A549 (cell line): ENCODE measurements at regions not wholly inside any gene's neighbourhood (a gene's known extent, or its start where the extent isn't known, plus 50 kb on each side); places are given as distances from the start of the nearest gene placed in this dataset.

Experiments
- HDAC2 ChIP-seq: fragments of 200-600 bp; sonication (generic); IDR thresholded peaks from 2 replicates; pipeline ENCODE4 v1.6.1; 2016
- KDM1A ChIP-seq: fragments of 200-600 bp; sonication (generic); IDR thresholded peaks from 2 replicates; pipeline ENCODE4 v1.6.1; 2016; ENCODE audit warnings: low read depth, mild to moderate bottlenecking
- POLR2A ChIP-seq: IDR thresholded peaks from 2 replicates; pipeline ENCODE4 v1.6.1; 2012; ENCODE audit warnings: mild to moderate bottlenecking, low read length
- ZNF302 ChIP-seq: fragments of 250-450 bp; sonication (Bioruptor Pico); IDR thresholded peaks from 2 replicates; pipeline ENCODE4 v1.9.0; 2021; ENCODE audit warnings: inconsistent platforms, mild to moderate bottlenecking, moderate library complexity
- TF ChIP-seq, protein P1 (sequence below): IDR thresholded peaks from 2 replicates; pipeline ENCODE4 v1.6.1; 2012
- TF ChIP-seq, protein P2 (sequence below): IDR thresholded peaks from 2 replicates; pipeline ENCODE4 v1.6.1; 2012; ENCODE audit warnings: low read depth, borderline replicate concordance
- TF ChIP-seq, protein P3 (sequence below): fragments of >200 bp; sonication (Bioruptor Twin); formaldehyde crosslinking; IDR thresholded peaks from 3 replicates; pipeline ENCODE4 v1.5.1; 2016

DNA sequence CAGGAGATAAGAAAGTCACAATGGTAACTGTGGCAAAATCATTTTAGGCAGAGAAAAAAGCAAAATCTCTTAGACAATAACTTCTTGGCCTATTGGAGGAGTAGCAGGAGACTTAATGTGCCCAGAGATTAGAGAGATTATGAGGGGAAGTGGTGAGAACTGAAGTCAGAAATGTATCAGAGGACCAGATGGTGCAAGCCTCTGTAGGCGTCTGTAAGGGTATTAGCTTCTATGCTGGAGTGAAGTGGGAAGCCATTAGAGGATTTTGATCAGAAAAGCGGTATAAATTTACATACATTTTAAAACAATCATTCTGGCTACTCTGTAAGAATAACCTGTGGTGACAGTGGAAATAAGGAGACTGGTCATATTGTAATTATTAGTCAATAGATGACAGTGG is 236.7 kb downstream of the FAT4 start:
- TF ChIP-seq, protein P1, sequence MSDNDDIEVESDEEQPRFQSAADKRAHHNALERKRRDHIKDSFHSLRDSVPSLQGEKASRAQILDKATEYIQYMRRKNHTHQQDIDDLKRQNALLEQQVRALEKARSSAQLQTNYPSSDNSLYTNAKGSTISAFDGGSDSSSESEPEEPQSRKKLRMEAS, result no peak
- TF ChIP-seq KDM1A, result no peak
- no peak for TF ChIP-seq POLR2A
- TF ChIP-seq, protein P2, sequence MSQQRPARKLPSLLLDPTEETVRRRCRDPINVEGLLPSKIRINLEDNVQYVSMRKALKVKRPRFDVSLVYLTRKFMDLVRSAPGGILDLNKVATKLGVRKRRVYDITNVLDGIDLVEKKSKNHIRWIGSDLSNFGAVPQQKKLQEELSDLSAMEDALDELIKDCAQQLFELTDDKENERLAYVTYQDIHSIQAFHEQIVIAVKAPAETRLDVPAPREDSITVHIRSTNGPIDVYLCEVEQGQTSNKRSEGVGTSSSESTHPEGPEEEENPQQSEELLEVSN, result no peak
- TF ChIP-seq, protein P3, sequence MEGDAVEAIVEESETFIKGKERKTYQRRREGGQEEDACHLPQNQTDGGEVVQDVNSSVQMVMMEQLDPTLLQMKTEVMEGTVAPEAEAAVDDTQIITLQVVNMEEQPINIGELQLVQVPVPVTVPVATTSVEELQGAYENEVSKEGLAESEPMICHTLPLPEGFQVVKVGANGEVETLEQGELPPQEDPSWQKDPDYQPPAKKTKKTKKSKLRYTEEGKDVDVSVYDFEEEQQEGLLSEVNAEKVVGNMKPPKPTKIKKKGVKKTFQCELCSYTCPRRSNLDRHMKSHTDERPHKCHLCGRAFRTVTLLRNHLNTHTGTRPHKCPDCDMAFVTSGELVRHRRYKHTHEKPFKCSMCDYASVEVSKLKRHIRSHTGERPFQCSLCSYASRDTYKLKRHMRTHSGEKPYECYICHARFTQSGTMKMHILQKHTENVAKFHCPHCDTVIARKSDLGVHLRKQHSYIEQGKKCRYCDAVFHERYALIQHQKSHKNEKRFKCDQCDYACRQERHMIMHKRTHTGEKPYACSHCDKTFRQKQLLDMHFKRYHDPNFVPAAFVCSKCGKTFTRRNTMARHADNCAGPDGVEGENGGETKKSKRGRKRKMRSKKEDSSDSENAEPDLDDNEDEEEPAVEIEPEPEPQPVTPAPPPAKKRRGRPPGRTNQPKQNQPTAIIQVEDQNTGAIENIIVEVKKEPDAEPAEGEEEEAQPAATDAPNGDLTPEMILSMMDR, result no peak
- no peak for TF ChIP-seq ZNF302 (CRISPR knock-in tag)
- no peak for TF ChIP-seq HDAC2
